ENCODE measurements at regions not wholly inside any gene's neighbourhood (a gene's known extent, or its start where the extent isn't known, plus 50 kb on each side); places are given as distances from the start of the nearest gene placed in this dataset.
"Not testable (repeated sequence)": the region's sequence is repeated elsewhere in the genome, so short reads cannot be mapped to it uniquely, and the experiment has no call there.

- no peak for DNase-seq (ENCODE audit: low read depth)
Measured at GRCh38 chr4:30126351-30126750, 593.8 kb upstream of the PCDH7 start.

DNA sequence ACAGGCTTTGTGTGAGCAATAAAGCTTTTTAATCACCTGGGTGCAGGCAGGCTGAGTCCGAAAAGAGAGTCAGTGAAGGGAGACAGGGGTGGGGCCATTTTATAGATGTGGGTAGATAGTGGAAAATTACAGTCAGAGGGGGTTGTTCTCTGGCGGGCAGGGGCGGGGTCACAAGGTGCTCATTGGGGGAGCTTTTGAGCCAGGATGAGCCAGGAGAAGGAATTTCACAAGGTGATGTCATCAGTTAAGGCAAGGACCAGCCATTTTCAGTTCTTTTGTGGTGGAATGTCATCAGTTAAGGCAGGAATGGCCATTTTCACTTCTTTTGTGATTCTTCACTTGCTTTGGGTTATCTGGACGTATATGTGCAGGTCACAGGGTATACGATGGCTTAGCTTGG lies 571.3 kb upstream of the PCDH7 start:
- not testable (repeated sequence) for DNase-seq (ENCODE audit: low read depth)

GRCh38 chr4:30149539-30149938 lies 570.6 kb upstream of the PCDH7 start:
- not testable (repeated sequence) for DNase-seq (ENCODE audit: low read depth)

- DNase-seq (ENCODE audit: low read depth): no peak
Measured at GRCh38 chr4:30153427-30153826, 566.7 kb upstream of the PCDH7 start.

- no peak for DNase-seq (ENCODE audit: low read depth)
Measured at GRCh38 chr4:30160140-30160539, 560.0 kb upstream of the PCDH7 start.

DNA sequence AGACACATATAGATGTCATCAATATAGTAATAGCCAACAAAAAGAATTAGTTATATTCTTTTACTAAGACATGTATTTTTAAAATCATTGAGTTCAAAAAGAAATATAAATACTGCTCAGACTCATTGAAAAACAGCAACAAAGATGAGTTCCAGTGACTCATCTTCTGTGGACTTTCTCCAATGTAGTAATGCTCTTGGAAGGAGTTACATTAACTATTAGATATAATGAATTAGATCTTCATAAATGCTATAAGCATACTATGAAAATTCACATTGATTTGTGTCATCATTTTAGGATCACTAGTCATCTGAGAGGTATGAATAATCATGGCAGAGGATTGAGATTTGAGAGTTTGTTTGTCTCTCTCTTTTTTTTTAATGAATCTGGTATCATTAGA lies 547.8 kb upstream of the PCDH7 start:
- DNase-seq (ENCODE audit: low read depth): no peak

- DNase-seq (ENCODE audit: low read depth): no peak
Measured at GRCh38 chr4:30181512-30181911, 538.7 kb upstream of the PCDH7 start.

DNA sequence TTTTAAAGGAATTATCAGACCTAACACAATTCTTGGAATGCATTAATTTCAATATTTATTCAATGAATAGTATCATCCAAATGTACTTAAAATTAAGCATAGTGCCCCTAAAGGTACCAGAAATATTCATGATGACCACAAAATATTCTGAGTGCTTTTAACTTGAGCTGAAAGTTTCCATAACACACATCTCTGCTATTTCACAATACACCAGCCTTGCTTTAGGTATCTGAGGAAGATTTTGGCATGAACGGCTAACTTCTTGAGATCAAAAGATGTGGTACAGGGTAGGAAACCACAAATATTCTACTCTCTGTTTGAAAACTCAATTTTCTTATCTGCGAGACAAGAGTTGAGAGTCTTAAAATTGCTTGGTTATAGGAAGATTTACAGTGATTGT lies 538.3 kb upstream of the PCDH7 start:
- DNase-seq (ENCODE audit: low read depth): no peak

DNA sequence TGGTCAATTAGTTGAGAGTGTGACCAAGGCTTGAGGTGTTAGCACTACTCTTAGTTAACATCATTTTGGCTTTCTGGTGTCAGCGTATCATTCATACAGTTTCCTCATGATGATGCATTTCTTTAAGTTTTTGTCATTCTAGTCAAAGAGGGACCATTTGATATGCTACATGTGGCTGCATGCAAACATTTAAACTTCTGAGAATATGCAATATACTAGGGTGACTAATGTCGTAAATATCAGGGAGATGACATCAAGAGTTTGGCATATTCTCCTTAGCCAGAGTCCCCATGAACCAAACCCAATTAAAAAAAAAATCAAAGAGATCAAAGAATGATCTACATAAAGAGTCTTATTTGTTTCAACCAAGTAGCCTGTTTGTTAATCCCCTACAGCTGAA lies 537.4 kb upstream of the PCDH7 start:
- no peak for DNase-seq (ENCODE audit: low read depth)

DNA sequence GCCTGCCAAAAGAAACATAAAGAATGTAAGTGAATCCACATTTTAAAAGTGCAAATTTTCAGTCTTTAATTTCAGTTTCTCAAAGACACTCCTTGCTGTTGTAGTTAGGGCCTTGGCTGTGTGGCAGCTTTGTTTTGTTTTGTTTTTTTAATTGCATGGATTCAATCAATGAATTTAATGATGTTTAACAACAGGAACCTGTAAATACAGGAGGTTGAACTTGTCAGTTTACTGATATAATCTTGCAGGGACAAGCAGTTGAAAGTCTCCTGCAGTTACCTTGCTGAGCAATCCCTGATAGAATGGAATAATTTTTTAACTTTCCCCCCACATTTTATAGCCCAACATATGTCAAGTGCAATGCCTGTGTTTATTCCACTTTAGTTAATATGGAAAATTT lies 528.3 kb upstream of the PCDH7 start:
- no peak for DNase-seq (ENCODE audit: low read depth)

- DNase-seq (ENCODE audit: low read depth): no peak
Measured at GRCh38 chr4:30207389-30207788, 512.8 kb upstream of the PCDH7 start.

- DNase-seq (ENCODE audit: low read depth): no peak
Measured at GRCh38 chr4:30208731-30209435, 511.3 kb upstream of the PCDH7 start.

DNA sequence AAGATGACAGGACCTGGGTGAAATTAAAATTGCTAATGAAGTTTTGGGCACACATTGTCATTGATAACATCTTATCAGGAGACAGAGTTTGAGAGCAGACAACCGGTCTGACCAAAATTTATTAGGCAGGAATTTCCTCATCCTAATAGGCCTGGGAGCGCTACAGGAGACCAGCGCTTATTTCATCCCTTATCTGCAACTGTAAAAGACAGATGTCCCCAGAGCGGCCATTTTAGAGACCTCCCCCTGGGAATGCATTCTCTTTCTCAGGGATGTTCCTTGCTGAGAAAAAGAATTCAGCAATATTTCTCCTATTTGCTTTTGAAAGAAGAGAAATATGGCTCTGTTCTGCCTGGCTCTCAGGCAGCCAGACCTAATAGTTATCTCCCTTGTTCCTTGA lies 504.2 kb upstream of the PCDH7 start:
- not testable (repeated sequence) for DNase-seq (ENCODE audit: low read depth)

DNA sequence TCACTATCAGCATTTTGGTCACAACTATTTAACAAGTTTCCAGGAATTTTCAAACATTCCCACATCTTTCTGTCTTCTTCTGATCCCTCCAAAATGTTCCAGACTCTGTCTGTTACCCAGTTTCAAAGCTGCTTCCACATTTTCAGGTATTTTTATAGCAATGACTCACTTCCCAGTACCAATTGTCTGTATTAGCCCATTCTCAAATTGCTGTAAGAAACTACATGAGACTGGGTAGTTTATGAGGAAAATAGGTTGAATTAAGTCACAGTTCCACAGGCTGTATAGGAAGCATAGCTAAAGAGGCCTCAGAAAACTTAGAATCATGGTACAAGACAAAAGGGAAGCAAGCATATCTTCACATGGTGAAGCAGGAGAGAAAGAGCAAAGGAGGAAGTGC lies 475.0 kb upstream of the PCDH7 start:
- DNase-seq (ENCODE audit: low read depth): no peak

GRCh38 chr4:30256116-30256832 lies 463.9 kb upstream of the PCDH7 start:
- DNase-seq (ENCODE audit: low read depth): no peak

DNA sequence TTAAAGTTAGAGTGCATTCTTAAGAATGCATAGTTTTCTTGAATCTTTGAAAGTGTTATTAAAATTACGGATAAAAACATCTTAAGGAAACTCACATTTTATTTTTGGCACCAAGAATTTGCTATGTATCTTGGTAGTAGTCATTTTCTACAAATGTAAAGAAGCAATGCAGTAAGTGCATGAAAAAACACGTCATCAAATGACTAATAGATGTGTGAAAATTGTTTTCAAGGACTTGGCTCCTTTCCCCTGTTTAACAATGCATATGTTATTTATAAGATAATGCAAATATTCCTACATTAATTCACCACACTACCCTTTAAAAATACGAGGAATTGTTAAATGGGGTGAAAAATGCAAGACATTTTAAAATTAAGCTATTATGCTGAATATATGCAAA lies 461.2 kb upstream of the PCDH7 start:
- DNase-seq (ENCODE audit: low read depth): no peak

DNA sequence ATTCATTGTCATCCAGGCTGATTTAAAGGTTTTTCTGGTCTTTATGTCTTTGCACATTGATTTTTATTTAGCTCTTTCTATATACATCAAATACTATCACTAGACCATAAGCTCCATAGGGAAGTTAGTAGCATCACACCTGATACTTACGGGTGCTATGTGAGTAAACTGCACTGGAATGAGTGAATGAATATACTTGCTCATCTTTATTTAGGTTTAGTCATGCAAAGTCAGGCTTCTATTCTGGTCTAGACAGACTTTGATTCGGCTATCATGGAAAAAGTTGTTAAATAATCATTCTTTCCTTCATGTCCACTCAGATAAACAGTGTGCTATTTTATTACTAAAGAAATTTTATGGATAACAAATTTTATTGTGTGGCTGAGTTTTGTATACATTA lies 457.8 kb upstream of the PCDH7 start:
- DNase-seq (ENCODE audit: low read depth): no peak

- no peak for DNase-seq (ENCODE audit: low read depth)
Measured at GRCh38 chr4:30264465-30264864, 455.7 kb upstream of the PCDH7 start.

DNA sequence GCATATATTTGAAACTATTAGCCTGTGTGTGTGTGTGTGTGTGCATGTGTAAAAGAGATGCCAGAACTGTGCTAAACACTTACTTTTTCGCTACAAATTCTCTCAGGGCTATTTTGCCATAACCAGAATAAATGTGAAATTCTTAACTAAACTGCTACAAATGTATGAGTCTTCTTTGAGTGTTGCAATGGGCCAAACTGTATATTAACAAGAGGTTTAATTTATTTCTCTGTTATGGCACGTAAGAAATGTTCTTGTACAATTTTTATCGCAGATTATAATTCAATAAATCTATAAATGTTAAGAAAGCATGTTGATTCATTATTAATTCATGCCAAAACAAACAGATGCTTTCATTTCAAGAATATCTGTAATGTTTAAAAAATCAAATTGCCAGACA lies 454.5 kb upstream of the PCDH7 start:
- DNase-seq (ENCODE audit: low read depth): no peak

- no peak for DNase-seq (ENCODE audit: low read depth)
Measured at GRCh38 chr4:30268370-30268769, 451.8 kb upstream of the PCDH7 start.

DNA sequence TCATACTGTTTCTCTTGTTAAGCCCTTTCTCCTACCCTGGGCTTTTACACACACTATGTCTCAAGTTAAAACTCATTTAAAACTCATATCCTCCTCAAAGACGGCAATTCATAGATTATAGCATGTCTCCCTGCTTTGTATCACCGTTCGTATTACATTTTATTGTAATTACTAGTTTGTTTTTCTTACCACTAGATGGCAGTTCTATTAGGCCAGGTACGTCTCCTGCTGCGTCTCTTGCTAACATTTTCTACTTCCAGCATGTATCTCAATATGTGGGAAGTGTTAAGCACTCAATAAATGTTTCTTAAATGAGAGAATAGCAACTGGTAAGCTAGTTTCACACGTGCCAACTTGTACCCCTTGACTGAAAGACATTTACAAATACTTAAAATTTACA lies 450.3 kb upstream of the PCDH7 start:
- no peak for DNase-seq (ENCODE audit: low read depth)

- DNase-seq (ENCODE audit: low read depth): no peak
Measured at GRCh38 chr4:30281986-30282385, 438.2 kb upstream of the PCDH7 start.

DNA sequence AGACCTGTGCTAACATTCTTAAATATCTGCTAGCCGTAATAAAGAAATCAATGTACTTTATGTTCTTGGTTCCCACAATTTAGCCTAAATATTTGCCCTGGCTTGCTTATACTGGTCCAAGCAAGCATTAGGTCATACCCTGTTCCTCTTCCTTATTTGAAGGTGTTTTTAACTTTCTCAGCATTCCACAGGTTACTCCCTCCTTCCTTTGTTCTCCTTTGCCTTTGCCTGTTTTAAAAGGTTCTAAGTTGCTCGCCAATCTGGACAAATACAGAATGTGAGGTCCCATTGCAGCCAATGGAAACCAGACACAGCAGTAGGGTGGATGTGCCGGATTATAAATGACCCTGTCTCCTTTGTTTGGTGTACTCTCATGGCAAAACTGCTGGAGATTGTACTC lies 436.8 kb upstream of the PCDH7 start:
- no peak for DNase-seq (ENCODE audit: low read depth)
